ENCODE measurements at regions not wholly inside any gene's neighbourhood (a gene's known extent, or its start where the extent isn't known, plus 50 kb on each side); places are given as distances from the start of the nearest gene placed in this dataset.

DNA sequence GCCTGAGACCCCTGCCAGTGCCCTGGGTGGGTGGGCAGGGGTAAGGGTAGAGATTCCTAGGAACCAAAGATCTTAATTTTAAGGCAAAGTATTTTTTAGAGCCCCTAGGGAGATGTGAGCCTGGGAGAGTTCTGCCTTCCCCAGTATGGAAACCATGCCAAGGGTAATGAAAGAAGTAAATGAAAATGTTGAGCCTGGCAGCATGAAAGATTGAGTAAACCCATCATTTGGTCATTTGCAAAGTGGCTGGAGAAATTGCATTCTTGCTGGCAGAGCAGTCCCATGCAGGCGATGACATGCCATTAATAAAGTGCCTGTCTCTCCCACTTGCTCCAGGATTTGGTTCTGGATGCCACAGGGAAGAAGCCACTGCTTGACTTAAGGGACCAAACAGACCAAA is 60.7 kb upstream of the GPC4 start:
- H3K27ac Mint-ChIP-seq (ENCODE audit: unreplicated experiment), result no peak overlapping the region
- H3K9me3 Mint-ChIP-seq (ENCODE audit: unreplicated experiment), result no peaks in the 10 kb centered on the region
- FAIRE-seq (peak; percentile 34), DNase-seq (ENCODE audit: low read depth) (no peak)
- TF ChIP-seq EZH2 (IDR thresholded peaks at IDR 0.05; ENCODE audit: insufficient read depth, low read length), result no peak
- TF ChIP-seq, protein P1, sequence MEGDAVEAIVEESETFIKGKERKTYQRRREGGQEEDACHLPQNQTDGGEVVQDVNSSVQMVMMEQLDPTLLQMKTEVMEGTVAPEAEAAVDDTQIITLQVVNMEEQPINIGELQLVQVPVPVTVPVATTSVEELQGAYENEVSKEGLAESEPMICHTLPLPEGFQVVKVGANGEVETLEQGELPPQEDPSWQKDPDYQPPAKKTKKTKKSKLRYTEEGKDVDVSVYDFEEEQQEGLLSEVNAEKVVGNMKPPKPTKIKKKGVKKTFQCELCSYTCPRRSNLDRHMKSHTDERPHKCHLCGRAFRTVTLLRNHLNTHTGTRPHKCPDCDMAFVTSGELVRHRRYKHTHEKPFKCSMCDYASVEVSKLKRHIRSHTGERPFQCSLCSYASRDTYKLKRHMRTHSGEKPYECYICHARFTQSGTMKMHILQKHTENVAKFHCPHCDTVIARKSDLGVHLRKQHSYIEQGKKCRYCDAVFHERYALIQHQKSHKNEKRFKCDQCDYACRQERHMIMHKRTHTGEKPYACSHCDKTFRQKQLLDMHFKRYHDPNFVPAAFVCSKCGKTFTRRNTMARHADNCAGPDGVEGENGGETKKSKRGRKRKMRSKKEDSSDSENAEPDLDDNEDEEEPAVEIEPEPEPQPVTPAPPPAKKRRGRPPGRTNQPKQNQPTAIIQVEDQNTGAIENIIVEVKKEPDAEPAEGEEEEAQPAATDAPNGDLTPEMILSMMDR (IDR thresholded peaks at IDR 0.05; ENCODE audit: insufficient read depth, low read depth, low read length), result no peak
- Histone ChIP-seq H4K20me1 (ENCODE audit: insufficient read depth, low read length) (no peaks in the 10 kb centered on the region), H3K4me1 (ENCODE audit: insufficient read depth, low read length) (no peaks in the 10 kb centered on the region), H3K9ac (ENCODE audit: low read length) (no peak overlapping the region), H3K27ac (ENCODE audit: low read depth, low read length) (no peak overlapping the region), H3K9me3 (ENCODE audit: insufficient read depth, low read depth, low read length) (no peaks in the 10 kb centered on the region), H3K36me3 (ENCODE audit: insufficient read depth, low read length) (no peaks in the 10 kb centered on the region), H3K4me2 (ENCODE audit: low read length) (no peak overlapping the region), H3K4me3 (ENCODE audit: insufficient read depth, low read depth, low read length) (no peak overlapping the region), H2AFZ (ENCODE audit: low read depth, low read length) (no peak overlapping the region), H3K79me2 (ENCODE audit: insufficient read depth, low read length) (no peaks in the 10 kb centered on the region), H3K27me3 (ENCODE audit: insufficient read depth, low read length) (no peaks in the 10 kb centered on the region)
- peaks cover 4% of the 10 kb centered on the region for H3K4me1 Mint-ChIP-seq (ENCODE audit: low read depth, unreplicated experiment)
- no peak overlapping the region for H3K4me3 Mint-ChIP-seq (ENCODE audit: unreplicated experiment)
- H3K36me3 Mint-ChIP-seq (ENCODE audit: low read depth, unreplicated experiment), result no peaks in the 10 kb centered on the region
- H3K27me3 Mint-ChIP-seq (ENCODE audit: low read depth, unreplicated experiment), result no peaks in the 10 kb centered on the region

DNA sequence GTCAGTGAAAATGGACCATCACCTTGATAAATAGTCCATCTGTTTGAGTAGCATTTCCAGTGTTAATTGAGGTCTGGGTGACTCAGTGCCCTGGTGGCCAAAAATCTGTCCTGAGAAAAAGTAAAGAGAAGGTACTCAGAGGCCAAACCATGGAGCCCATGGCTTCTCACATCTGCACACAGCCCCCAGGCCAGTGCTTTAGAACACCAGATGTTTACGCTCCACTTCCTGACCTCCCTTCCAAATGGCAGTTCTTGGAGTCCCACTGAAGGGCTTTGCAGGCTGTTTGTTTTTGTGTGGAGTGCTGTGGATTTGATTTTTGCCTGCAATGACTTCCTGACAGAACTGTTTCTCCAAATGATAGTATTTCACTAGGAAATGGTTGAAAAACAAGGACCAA is 60.2 kb upstream of the GPC4 start:
- H3K9me3 ChIP-seq (ENCODE audit: insufficient read depth, low read depth, low read length), result no peaks in the 10 kb centered on the region
- no peak overlapping the region for H3K27ac ChIP-seq (ENCODE audit: low read depth, low read length)
- DNase-seq (ENCODE audit: low read depth) (no peak), FAIRE-seq (no peak)
- no peaks in the 10 kb centered on the region for H3K36me3 Mint-ChIP-seq (ENCODE audit: low read depth, unreplicated experiment)
- H3K4me3 Mint-ChIP-seq (ENCODE audit: unreplicated experiment), result no peak overlapping the region
- H3K27ac Mint-ChIP-seq (ENCODE audit: unreplicated experiment), result no peak overlapping the region
- no peaks in the 10 kb centered on the region for H3K36me3 ChIP-seq (ENCODE audit: insufficient read depth, low read length)
- no peak overlapping the region for H3K4me3 ChIP-seq (ENCODE audit: insufficient read depth, low read depth, low read length)
- peaks cover 4% of the 10 kb centered on the region for H3K4me1 Mint-ChIP-seq (ENCODE audit: low read depth, unreplicated experiment)
- H2AFZ ChIP-seq (ENCODE audit: low read depth, low read length), result no peak overlapping the region
- H3K27me3 ChIP-seq (ENCODE audit: insufficient read depth, low read length), result no peaks in the 10 kb centered on the region
- H3K4me2 ChIP-seq (ENCODE audit: low read length), result no peak overlapping the region
- no peaks in the 10 kb centered on the region for H3K79me2 ChIP-seq (ENCODE audit: insufficient read depth, low read length)
- no peaks in the 10 kb centered on the region for H3K4me1 ChIP-seq (ENCODE audit: insufficient read depth, low read length)
- H4K20me1 ChIP-seq (ENCODE audit: insufficient read depth, low read length), result no peaks in the 10 kb centered on the region
- no peak overlapping the region for H3K9ac ChIP-seq (ENCODE audit: low read length)
- no peaks in the 10 kb centered on the region for H3K27me3 Mint-ChIP-seq (ENCODE audit: low read depth, unreplicated experiment)
- no peaks in the 10 kb centered on the region for H3K9me3 Mint-ChIP-seq (ENCODE audit: unreplicated experiment)
- TF ChIP-seq EZH2 (IDR thresholded peaks at IDR 0.05; ENCODE audit: insufficient read depth, low read length), result no peak
- TF ChIP-seq, protein P1 (IDR thresholded peaks at IDR 0.05; ENCODE audit: insufficient read depth, low read depth, low read length), result no peak

DNA sequence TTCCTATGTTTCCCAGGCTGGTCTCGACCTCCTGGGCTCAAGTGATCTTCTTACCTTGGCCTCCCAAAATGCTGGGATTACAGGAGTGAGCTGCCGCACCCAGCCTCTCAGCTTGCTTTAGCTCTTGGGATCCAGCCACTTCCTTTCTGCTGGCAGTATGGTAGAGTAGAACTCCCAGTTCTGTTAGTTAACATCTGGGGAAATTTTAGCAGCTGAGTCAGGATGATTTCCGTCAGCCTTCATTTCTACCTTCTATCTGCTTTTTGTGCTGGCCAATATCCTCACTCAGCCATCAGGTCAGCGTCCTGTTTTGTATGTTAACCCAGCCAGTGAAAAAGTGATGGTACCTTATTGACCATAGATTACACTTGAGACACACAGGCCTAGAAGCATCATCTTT is 59.3 kb upstream of the GPC4 start:
- Histone ChIP-seq H3K4me2 (ENCODE audit: low read length) (no peak overlapping the region), H3K9me3 (ENCODE audit: insufficient read depth, low read depth, low read length) (no peaks in the 10 kb centered on the region), H3K9ac (ENCODE audit: low read length) (no peak overlapping the region), H3K4me1 (ENCODE audit: insufficient read depth, low read length) (no peaks in the 10 kb centered on the region), H3K79me2 (ENCODE audit: insufficient read depth, low read length) (no peaks in the 10 kb centered on the region), H3K36me3 (ENCODE audit: insufficient read depth, low read length) (no peaks in the 10 kb centered on the region), H2AFZ (ENCODE audit: low read depth, low read length) (no peak overlapping the region), H4K20me1 (ENCODE audit: insufficient read depth, low read length) (no peaks in the 10 kb centered on the region), H3K27me3 (ENCODE audit: insufficient read depth, low read length) (no peaks in the 10 kb centered on the region), H3K27ac (ENCODE audit: low read depth, low read length) (no peak overlapping the region), H3K4me3 (ENCODE audit: insufficient read depth, low read depth, low read length) (no peak overlapping the region)
- no peaks in the 10 kb centered on the region for H3K36me3 Mint-ChIP-seq (ENCODE audit: low read depth, unreplicated experiment)
- FAIRE-seq, result no peak
- peaks cover 4% of the 10 kb centered on the region for H3K4me1 Mint-ChIP-seq (ENCODE audit: low read depth, unreplicated experiment)
- no peaks in the 10 kb centered on the region for H3K27me3 Mint-ChIP-seq (ENCODE audit: low read depth, unreplicated experiment)
- no peak overlapping the region for H3K27ac Mint-ChIP-seq (ENCODE audit: unreplicated experiment)
- TF ChIP-seq, protein P1 (IDR thresholded peaks at IDR 0.05; ENCODE audit: insufficient read depth, low read depth, low read length), result no peak
- TF ChIP-seq EZH2 (IDR thresholded peaks at IDR 0.05; ENCODE audit: insufficient read depth, low read length), result no peak
- H3K9me3 Mint-ChIP-seq (ENCODE audit: unreplicated experiment), result no peaks in the 10 kb centered on the region
- H3K4me3 Mint-ChIP-seq (ENCODE audit: unreplicated experiment), result no peak overlapping the region
- no peak for DNase-seq (ENCODE audit: low read depth)

Data from astrocyte (in vitro differentiated cells and primary cell).